Skeletal muscle cell (primary cell): ENCODE measurements at regions not wholly inside any gene's neighbourhood (a gene's known extent, or its start where the extent isn't known, plus 50 kb on each side); places are given as distances from the start of the nearest gene placed in this dataset.
"Not testable (repeated sequence)": the region's sequence is repeated elsewhere in the genome, so short reads cannot be mapped to it uniquely, and the experiment has no call there.

ENCODE experiments used
- DNase-seq: peaks from one replicate; pipeline ENCODE4 v3.0.0-alpha.2; 2010; ENCODE audit warnings: low read depth
- H3K4me3 ChIP-seq: 2 replicates; pipeline ENCODE4 v1.5.1; 2011; ENCODE audit warnings: low read depth, mild to moderate bottlenecking, control low read depth, low read length, moderate library complexity

- H3K4me3 ChIP-seq = no peak overlapping the region
- no peak for DNase-seq
Observed at GRCh38 chr17:14545156-14545906, 244.4 kb downstream of the HS3ST3B1 start.

- H3K4me3 ChIP-seq = no peak overlapping the region
- DNase-seq = no peak
Observed at GRCh38 chr17:14541714-14542113, 240.8 kb downstream of the HS3ST3B1 start.

GRCh38 chr17:14539801-14540200 lies 238.9 kb downstream of the HS3ST3B1 start:
- DNase-seq = no peak
- H3K4me3 ChIP-seq = no peak overlapping the region

GRCh38 chr17:14532242-14532641 lies 231.4 kb downstream of the HS3ST3B1 start:
- H3K4me3 ChIP-seq, DNase-seq: not testable (repeated sequence)

GRCh38 chr17:14525551-14526455 lies 224.9 kb downstream of the HS3ST3B1 start:
- H3K4me3 ChIP-seq = no peak overlapping the region
- DNase-seq = no peak

- no peak overlapping the region for H3K4me3 ChIP-seq
Observed at GRCh38 chr17:14522795-14523387, 222.0 kb downstream of the HS3ST3B1 start.

GRCh38 chr17:14518919-14519318 lies 218.0 kb downstream of the HS3ST3B1 start:
- not testable (repeated sequence) for DNase-seq, H3K4me3 ChIP-seq

More at GRCh38 chr17:14522795-14523387, 222.0 kb downstream of the HS3ST3B1 start:
- no peak for DNase-seq

GRCh38 chr17:14514973-14515372 lies 214.1 kb downstream of the HS3ST3B1 start:
- H3K4me3 ChIP-seq = no peak overlapping the region
- no peak for DNase-seq

GRCh38 chr17:14513835-14514234 lies 213.0 kb downstream of the HS3ST3B1 start:
- H3K4me3 ChIP-seq = no peak overlapping the region
- no peak for DNase-seq

- H3K4me3 ChIP-seq = no peak overlapping the region
- no peak for DNase-seq
Observed at GRCh38 chr17:14510136-14510535, 209.3 kb downstream of the HS3ST3B1 start.

GRCh38 chr17:14508156-14508555 lies 207.3 kb downstream of the HS3ST3B1 start:
- H3K4me3 ChIP-seq = no peak overlapping the region
- no peak for DNase-seq

- DNase-seq = no peak
- H3K4me3 ChIP-seq = no peak overlapping the region
Observed at GRCh38 chr17:14506364-14506763, 205.5 kb downstream of the HS3ST3B1 start.

- DNase-seq = no peak
- H3K4me3 ChIP-seq = no peak overlapping the region
Observed at GRCh38 chr17:14505606-14506005, 204.7 kb downstream of the HS3ST3B1 start.

- no peak overlapping the region for H3K4me3 ChIP-seq
- no peak for DNase-seq
Observed at GRCh38 chr17:14499976-14500375, 199.1 kb downstream of the HS3ST3B1 start.

- no peak for DNase-seq
- no peak overlapping the region for H3K4me3 ChIP-seq
Observed at GRCh38 chr17:14498812-14499211, 197.9 kb downstream of the HS3ST3B1 start.

GRCh38 chr17:14494161-14494560 lies 193.3 kb downstream of the HS3ST3B1 start:
- no peak overlapping the region for H3K4me3 ChIP-seq
- no peak for DNase-seq

- DNase-seq = no peak
- H3K4me3 ChIP-seq = no peak overlapping the region
Observed at GRCh38 chr17:14489986-14490385, 189.1 kb downstream of the HS3ST3B1 start.

GRCh38 chr17:14488958-14489550 lies 188.2 kb downstream of the HS3ST3B1 start:
- DNase-seq = no peak
- H3K4me3 ChIP-seq = no peak overlapping the region

GRCh38 chr17:14487068-14487467 lies 186.2 kb downstream of the HS3ST3B1 start:
- DNase-seq = no peak
- H3K4me3 ChIP-seq = no peak overlapping the region

GRCh38 chr17:14482715-14483114 lies 181.8 kb downstream of the HS3ST3B1 start:
- DNase-seq = no peak
- H3K4me3 ChIP-seq = no peak overlapping the region
